ENCODE measurements at regions not wholly inside any gene's neighbourhood (a gene's known extent, or its start where the extent isn't known, plus 50 kb on each side); places are given as distances from the start of the nearest gene placed in this dataset.

DNA sequence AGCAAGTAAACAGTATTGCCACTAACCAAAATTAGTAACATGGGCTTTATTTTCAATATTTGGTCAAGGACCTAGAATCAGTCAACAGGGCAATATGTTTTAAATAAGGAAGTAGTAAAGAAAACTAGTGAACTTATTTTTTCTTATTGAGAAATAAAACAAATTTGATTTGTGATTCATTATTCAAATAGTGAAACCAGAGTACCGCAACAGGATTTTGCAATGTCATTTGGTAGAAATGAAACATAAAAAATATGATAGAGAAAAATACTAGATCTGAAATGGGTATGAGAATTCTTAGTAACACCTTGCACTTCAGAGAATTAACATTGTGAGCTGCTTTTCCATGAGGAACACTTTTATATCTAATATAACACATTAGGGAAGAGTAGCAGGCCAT lies 291.8 kb upstream of the GBE1 start:
- Histone ChIP-seq H3K9me2 (ENCODE audit: insufficient read depth) (no peaks in the 10 kb centered on the region), H3K27me3 (ENCODE audit: insufficient read depth) (no peaks in the 10 kb centered on the region), H3K36me3 (ENCODE audit: insufficient read depth) (no peaks in the 10 kb centered on the region), H3K4me1 (ENCODE audit: insufficient read depth) (no peaks in the 10 kb centered on the region), H3K4me2 (no peak overlapping the region), H4K20me1 (replicated peaks; ENCODE audit: insufficient read depth) (no peaks in the 10 kb centered on the region; the same call in 1 of the 2 replicates), H3K79me2 (replicated peaks; ENCODE audit: insufficient read depth) (no peaks in the 10 kb centered on the region), H2AFZ (no peak overlapping the region), H3F3A (replicated peaks; ENCODE audit: low read depth) (no peaks in the 10 kb centered on the region), H3K27ac (ENCODE audit: low read depth) (no peak overlapping the region), H3K4me3 (no peak overlapping the region)
- Mint-ChIP-seq H3K4me1 (no peaks in the 10 kb centered on the region), H3K27ac (no peak overlapping the region), H3K36me3 (ENCODE audit: low read depth) (no peaks in the 10 kb centered on the region), H3K27me3 (ENCODE audit: insufficient read depth, low read depth, poor library complexity) (no peaks in the 10 kb centered on the region), H3K9me3 (no peaks in the 10 kb centered on the region), H3K4me3 (no peak overlapping the region)
- TF ChIP-seq ZNF331 (CRISPR knock-in tag; IDR thresholded peaks at IDR 0.05; ENCODE audit: low read depth): no peak
- no peak for TF ChIP-seq JUNB (IDR thresholded peaks at IDR 0.05; ENCODE audit: unreplicated experiment)
- TF ChIP-seq, protein P1, sequence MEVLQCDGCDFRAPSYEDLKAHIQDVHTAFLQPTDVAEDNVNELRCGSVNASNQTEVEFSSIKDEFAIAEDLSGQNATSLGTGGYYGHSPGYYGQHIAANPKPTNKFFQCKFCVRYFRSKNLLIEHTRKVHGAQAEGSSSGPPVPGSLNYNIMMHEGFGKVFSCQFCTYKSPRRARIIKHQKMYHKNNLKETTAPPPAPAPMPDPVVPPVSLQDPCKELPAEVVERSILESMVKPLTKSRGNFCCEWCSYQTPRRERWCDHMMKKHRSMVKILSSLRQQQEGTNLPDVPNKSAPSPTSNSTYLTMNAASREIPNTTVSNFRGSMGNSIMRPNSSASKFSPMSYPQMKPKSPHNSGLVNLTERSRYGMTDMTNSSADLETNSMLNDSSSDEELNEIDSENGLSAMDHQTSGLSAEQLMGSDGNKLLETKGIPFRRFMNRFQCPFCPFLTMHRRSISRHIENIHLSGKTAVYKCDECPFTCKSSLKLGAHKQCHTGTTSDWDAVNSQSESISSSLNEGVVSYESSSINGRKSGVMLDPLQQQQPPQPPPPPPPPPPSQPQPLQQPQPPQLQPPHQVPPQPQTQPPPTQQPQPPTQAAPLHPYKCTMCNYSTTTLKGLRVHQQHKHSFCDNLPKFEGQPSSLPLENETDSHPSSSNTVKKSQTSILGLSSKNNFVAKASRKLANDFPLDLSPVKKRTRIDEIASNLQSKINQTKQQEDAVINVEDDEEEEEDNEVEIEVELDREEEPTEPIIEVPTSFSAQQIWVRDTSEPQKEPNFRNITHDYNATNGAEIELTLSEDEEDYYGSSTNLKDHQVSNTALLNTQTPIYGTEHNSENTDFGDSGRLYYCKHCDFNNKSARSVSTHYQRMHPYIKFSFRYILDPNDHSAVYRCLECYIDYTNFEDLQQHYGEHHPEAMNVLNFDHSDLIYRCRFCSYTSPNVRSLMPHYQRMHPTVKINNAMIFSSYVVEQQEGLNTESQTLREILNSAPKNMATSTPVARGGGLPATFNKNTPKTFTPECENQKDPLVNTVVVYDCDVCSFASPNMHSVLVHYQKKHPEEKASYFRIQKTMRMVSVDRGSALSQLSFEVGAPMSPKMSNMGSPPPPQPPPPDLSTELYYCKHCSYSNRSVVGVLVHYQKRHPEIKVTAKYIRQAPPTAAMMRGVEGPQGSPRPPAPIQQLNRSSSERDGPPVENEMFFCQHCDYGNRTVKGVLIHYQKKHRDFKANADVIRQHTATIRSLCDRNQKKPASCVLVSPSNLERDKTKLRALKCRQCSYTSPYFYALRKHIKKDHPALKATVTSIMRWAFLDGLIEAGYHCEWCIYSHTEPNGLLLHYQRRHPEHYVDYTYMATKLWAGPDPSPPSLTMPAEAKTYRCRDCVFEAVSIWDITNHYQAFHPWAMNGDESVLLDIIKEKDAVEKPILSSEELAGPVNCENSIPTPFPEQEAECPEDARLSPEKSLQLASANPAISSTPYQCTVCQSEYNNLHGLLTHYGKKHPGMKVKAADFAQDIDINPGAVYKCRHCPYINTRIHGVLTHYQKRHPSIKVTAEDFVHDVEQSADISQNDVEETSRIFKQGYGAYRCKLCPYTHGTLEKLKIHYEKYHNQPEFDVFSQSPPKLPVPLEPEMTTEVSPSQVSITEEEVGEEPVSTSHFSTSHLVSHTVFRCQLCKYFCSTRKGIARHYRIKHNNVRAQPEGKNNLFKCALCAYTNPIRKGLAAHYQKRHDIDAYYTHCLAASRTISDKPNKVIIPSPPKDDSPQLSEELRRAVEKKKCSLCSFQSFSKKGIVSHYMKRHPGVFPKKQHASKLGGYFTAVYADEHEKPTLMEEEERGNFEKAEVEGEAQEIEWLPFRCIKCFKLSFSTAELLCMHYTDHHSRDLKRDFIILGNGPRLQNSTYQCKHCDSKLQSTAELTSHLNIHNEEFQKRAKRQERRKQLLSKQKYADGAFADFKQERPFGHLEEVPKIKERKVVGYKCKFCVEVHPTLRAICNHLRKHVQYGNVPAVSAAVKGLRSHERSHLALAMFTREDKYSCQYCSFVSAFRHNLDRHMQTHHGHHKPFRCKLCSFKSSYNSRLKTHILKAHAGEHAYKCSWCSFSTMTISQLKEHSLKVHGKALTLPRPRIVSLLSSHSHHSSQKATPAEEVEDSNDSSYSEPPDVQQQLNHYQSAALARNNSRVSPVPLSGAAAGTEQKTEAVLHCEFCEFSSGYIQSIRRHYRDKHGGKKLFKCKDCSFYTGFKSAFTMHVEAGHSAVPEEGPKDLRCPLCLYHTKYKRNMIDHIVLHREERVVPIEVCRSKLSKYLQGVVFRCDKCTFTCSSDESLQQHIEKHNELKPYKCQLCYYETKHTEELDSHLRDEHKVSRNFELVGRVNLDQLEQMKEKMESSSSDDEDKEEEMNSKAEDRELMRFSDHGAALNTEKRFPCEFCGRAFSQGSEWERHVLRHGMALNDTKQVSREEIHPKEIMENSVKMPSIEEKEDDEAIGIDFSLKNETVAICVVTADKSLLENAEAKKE (CRISPR knock-in tag; IDR thresholded peaks at IDR 0.05): no peak
- TF ChIP-seq STAT1 (IDR thresholded peaks at IDR 0.05; ENCODE audit: unreplicated experiment): no peak
- no peak for TF ChIP-seq POLR2AphosphoS5 (IDR thresholded peaks at IDR 0.05; ENCODE audit: low read depth)
- DNase-seq (ENCODE audit: low spot score): no peak
- ATAC-seq: no peak

GRCh38 chr3:82050382-82050781 lies 288.9 kb upstream of the GBE1 start:
- no peak for ATAC-seq
- Histone ChIP-seq H3F3A (replicated peaks; ENCODE audit: low read depth) (no peaks in the 10 kb centered on the region), H3K27me3 (ENCODE audit: insufficient read depth) (no peaks in the 10 kb centered on the region), H3K4me3 (no peak overlapping the region), H3K9me2 (ENCODE audit: insufficient read depth) (no peaks in the 10 kb centered on the region), H3K36me3 (ENCODE audit: insufficient read depth) (no peaks in the 10 kb centered on the region), H3K4me2 (no peak overlapping the region), H2AFZ (no peak overlapping the region), H4K20me1 (replicated peaks; ENCODE audit: insufficient read depth) (no peaks in the 10 kb centered on the region), H3K79me2 (replicated peaks; ENCODE audit: insufficient read depth) (no peaks in the 10 kb centered on the region), H3K4me1 (ENCODE audit: insufficient read depth) (no peaks in the 10 kb centered on the region), H3K27ac (ENCODE audit: low read depth) (no peak overlapping the region)
- Mint-ChIP-seq H3K36me3 (ENCODE audit: low read depth) (no peaks in the 10 kb centered on the region), H3K4me1 (no peaks in the 10 kb centered on the region), H3K27me3 (ENCODE audit: insufficient read depth, low read depth, poor library complexity) (no peaks in the 10 kb centered on the region), H3K4me3 (no peak overlapping the region), H3K27ac (no peak overlapping the region), H3K9me3 (no peaks in the 10 kb centered on the region)
- DNase-seq (ENCODE audit: low spot score): no peak
- TF ChIP-seq, protein P2, sequence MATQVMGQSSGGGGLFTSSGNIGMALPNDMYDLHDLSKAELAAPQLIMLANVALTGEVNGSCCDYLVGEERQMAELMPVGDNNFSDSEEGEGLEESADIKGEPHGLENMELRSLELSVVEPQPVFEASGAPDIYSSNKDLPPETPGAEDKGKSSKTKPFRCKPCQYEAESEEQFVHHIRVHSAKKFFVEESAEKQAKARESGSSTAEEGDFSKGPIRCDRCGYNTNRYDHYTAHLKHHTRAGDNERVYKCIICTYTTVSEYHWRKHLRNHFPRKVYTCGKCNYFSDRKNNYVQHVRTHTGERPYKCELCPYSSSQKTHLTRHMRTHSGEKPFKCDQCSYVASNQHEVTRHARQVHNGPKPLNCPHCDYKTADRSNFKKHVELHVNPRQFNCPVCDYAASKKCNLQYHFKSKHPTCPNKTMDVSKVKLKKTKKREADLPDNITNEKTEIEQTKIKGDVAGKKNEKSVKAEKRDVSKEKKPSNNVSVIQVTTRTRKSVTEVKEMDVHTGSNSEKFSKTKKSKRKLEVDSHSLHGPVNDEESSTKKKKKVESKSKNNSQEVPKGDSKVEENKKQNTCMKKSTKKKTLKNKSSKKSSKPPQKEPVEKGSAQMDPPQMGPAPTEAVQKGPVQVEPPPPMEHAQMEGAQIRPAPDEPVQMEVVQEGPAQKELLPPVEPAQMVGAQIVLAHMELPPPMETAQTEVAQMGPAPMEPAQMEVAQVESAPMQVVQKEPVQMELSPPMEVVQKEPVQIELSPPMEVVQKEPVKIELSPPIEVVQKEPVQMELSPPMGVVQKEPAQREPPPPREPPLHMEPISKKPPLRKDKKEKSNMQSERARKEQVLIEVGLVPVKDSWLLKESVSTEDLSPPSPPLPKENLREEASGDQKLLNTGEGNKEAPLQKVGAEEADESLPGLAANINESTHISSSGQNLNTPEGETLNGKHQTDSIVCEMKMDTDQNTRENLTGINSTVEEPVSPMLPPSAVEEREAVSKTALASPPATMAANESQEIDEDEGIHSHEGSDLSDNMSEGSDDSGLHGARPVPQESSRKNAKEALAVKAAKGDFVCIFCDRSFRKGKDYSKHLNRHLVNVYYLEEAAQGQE (IDR thresholded peaks at IDR 0.05; ENCODE audit: unreplicated experiment): no peak
- no peak for TF ChIP-seq CREB1 (CRISPR knock-in tag; IDR thresholded peaks at IDR 0.05; ENCODE audit: low read depth)
- TF ChIP-seq, protein P3, sequence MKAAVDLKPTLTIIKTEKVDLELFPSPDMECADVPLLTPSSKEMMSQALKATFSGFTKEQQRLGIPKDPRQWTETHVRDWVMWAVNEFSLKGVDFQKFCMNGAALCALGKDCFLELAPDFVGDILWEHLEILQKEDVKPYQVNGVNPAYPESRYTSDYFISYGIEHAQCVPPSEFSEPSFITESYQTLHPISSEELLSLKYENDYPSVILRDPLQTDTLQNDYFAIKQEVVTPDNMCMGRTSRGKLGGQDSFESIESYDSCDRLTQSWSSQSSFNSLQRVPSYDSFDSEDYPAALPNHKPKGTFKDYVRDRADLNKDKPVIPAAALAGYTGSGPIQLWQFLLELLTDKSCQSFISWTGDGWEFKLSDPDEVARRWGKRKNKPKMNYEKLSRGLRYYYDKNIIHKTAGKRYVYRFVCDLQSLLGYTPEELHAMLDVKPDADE (IDR thresholded peaks at IDR 0.05): no peak
- no peak for TF ChIP-seq EZH2phosphoT487 (IDR thresholded peaks at IDR 0.05; ENCODE audit: unreplicated experiment)
- TF ChIP-seq, protein P4, sequence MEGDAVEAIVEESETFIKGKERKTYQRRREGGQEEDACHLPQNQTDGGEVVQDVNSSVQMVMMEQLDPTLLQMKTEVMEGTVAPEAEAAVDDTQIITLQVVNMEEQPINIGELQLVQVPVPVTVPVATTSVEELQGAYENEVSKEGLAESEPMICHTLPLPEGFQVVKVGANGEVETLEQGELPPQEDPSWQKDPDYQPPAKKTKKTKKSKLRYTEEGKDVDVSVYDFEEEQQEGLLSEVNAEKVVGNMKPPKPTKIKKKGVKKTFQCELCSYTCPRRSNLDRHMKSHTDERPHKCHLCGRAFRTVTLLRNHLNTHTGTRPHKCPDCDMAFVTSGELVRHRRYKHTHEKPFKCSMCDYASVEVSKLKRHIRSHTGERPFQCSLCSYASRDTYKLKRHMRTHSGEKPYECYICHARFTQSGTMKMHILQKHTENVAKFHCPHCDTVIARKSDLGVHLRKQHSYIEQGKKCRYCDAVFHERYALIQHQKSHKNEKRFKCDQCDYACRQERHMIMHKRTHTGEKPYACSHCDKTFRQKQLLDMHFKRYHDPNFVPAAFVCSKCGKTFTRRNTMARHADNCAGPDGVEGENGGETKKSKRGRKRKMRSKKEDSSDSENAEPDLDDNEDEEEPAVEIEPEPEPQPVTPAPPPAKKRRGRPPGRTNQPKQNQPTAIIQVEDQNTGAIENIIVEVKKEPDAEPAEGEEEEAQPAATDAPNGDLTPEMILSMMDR (conservative IDR thresholded peaks at IDR 0.05; ENCODE audit: low read depth in 2 of 2): no peak
- TF ChIP-seq JUNB (IDR thresholded peaks at IDR 0.05; ENCODE audit: unreplicated experiment): no peak
- TF ChIP-seq ZNF114 (CRISPR knock-in tag; IDR thresholded peaks at IDR 0.05): no peak
